PC-9 (cell line): ENCODE measurements at regions not wholly inside any gene's neighbourhood (a gene's known extent, or its start where the extent isn't known, plus 50 kb on each side); places are given as distances from the start of the nearest gene placed in this dataset.
A peak's percentile ranks its signal among the peaks of the same experiment; 100 is the strongest.

ENCODE experiments used
- BruUV-seq: library from RNA; stranded (reverse); fragments of 400-500 nt; replicated peaks from 2 replicates; lab custom pipeline; 2021; lab: Mats Ljungman, UMichigan
- CTCF ChIA-PET: fragments of 300-600 bp; sonication (Branson Sonifier 250); formaldehyde crosslinking; loops from one replicate; lab custom pipeline; 2022; ENCODE audit warnings: antibody characterized with exemption; lab: Charles Lee
- POLR2A ChIA-PET: fragments of 300-600 bp; sonication (Branson Sonifier 250); formaldehyde crosslinking; loops from one replicate; lab custom pipeline; 2022; ENCODE audit warnings: antibody characterized with exemption; ENCODE audit not compliant: unreplicated experiment; lab: Charles Lee
- DNase-seq, 2 experiments: peaks; one replicate each; pipeline versions ENCODE4 v3.0.0 to v3.0.0-alpha.2; 2015 to 2022; ENCODE audit warnings: mixed read lengths in 1 of 2
- H2AFZ ChIP-seq: fragments of 200-600 bp; sonication (generic); 2 replicates; pipeline ENCODE4 v1.8.1; 2017; ENCODE audit warnings: antibody characterized with exemption
- H3F3A ChIP-seq: fragments of 200-600 bp; sonication (generic); 2 replicates; pipeline ENCODE4 v1.8.1; 2017; ENCODE audit warnings: antibody characterized with exemption, mild to moderate bottlenecking, low read depth; ENCODE audit not compliant: insufficient read depth
- H3K27ac ChIP-seq: fragments of 200-600 bp; sonication (generic); 2 replicates; pipeline ENCODE4 v1.6.1; 2016; ENCODE audit warnings: mixed run types
- H3K27me3 ChIP-seq: fragments of 200-600 bp; sonication (generic); 2 replicates; pipeline ENCODE4 v1.6.1; 2016; ENCODE audit warnings: low read depth, mixed run types; ENCODE audit not compliant: insufficient read depth
- H3K36me3 ChIP-seq: fragments of 200-600 bp; sonication (generic); 2 replicates; pipeline ENCODE4 v1.6.1; 2016; ENCODE audit warnings: low read depth, mixed run types
- H3K4me1 ChIP-seq: fragments of 200-600 bp; sonication (generic); replicated peaks from 2 replicates; pipeline ENCODE4 v1.6.1; 2016; ENCODE audit warnings: mixed run types; ENCODE audit not compliant: insufficient read depth
- H3K4me2 ChIP-seq: fragments of 200-600 bp; sonication (generic); 2 replicates; pipeline ENCODE4 v1.6.1; 2017; ENCODE audit warnings: mixed run types
- H3K4me3 ChIP-seq: fragments of 200-600 bp; sonication (generic); 2 replicates; pipeline ENCODE4 v1.6.1; 2016; ENCODE audit warnings: mixed run types
- H3K79me2 ChIP-seq: fragments of 200-600 bp; sonication (generic); 2 replicates; pipeline ENCODE4 v1.6.1; 2017; ENCODE audit warnings: low read depth, mixed run types
- H3K9me2 ChIP-seq: fragments of 200-600 bp; sonication (generic); 2 replicates; pipeline ENCODE4 v1.8.1; 2017; ENCODE audit warnings: mild to moderate bottlenecking; ENCODE audit not compliant: insufficient read depth
- H3K9me3 ChIP-seq: fragments of 200-600 bp; sonication (generic); 2 replicates; pipeline ENCODE4 v1.8.1; 2016; ENCODE audit warnings: low read depth; ENCODE audit not compliant: insufficient read depth
- H4K20me1 ChIP-seq: fragments of 200-600 bp; sonication (generic); 2 replicates; pipeline ENCODE4 v1.8.1; 2017; ENCODE audit not compliant: insufficient read depth
- EZH2 ChIP-seq: fragments of 200-600 bp; sonication (generic); IDR thresholded peaks from 2 replicates; pipeline ENCODE4 v1.8.0; 2017; ENCODE audit warnings: antibody characterized with exemption, low read depth
- intact Hi-C: fragments of 100-400 bp; cut with micrococcal nuclease; formaldehyde crosslinking; loops from one replicate; pipeline ENCODE4 v1.10.0; 2022; ENCODE audit not compliant: unreplicated experiment
- TF ChIP-seq, protein P1 (sequence below): fragments of 200-600 bp; sonication (generic); conservative IDR thresholded peaks from 2 replicates; pipeline ENCODE4 v1.6.1; 2017; ENCODE audit warnings: mixed run types, antibody characterized with exemption, mild to moderate bottlenecking, moderate library complexity

DNA sequence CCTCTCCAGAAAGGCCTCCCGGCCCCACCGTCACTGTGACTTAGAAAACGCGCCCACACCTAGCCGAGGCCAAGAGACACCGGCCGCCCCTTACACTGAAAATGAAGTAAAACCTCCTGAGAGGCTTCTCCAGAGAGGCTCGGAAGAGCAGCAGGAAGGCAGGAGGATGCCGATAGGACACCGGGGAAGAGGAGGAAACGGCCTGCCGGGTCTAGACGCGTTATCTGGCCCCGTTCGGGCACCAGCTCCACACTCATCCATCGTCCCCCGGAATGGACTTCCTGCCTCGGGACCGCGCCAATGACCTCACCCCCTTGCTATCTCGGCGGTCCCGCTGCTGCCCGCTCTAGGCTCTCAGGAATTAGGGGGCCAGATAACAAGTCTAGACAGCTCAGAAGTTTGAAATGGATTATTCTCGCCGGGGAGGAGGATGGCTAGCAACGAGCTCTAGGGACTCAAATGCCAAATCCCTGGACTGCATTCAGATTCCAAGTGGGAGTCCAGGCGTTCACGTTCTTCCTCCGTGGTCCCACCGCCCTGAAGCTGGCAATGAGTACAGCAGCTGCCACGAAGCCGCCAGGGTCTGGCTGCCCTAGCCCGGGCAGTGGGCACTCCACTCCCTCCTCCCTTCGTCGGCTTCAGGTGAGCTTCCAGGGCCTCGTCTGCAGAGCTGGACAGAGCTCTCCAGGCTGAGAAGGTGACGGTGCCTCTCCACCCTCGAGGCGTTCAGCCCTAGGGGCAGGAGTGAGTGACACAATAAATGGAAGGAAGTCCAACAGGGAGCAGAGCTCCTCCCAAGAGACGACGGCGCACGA, 350.9 kb downstream of the FOXL1 start:
- peaks cover 96% of the 10 kb centered on the region for H3K27me3 ChIP-seq
- DNase-seq: no peak
- H3K27ac ChIP-seq: no peak overlapping the region
- no peaks in the 10 kb centered on the region for H3K9me3 ChIP-seq
- no peaks in the 10 kb centered on the region; the same call in 1 of the 2 replicates for H4K20me1 ChIP-seq
- POLR2A ChIA-PET: no interaction called here
- H3K79me2 ChIP-seq: no peaks in the 10 kb centered on the region
- TF ChIP-seq, protein P1, sequence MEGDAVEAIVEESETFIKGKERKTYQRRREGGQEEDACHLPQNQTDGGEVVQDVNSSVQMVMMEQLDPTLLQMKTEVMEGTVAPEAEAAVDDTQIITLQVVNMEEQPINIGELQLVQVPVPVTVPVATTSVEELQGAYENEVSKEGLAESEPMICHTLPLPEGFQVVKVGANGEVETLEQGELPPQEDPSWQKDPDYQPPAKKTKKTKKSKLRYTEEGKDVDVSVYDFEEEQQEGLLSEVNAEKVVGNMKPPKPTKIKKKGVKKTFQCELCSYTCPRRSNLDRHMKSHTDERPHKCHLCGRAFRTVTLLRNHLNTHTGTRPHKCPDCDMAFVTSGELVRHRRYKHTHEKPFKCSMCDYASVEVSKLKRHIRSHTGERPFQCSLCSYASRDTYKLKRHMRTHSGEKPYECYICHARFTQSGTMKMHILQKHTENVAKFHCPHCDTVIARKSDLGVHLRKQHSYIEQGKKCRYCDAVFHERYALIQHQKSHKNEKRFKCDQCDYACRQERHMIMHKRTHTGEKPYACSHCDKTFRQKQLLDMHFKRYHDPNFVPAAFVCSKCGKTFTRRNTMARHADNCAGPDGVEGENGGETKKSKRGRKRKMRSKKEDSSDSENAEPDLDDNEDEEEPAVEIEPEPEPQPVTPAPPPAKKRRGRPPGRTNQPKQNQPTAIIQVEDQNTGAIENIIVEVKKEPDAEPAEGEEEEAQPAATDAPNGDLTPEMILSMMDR: no peak
- 0 out of 2 replicates have a peak, but pooled peaks have one; percentile 53 for TF ChIP-seq EZH2
- no TSS peak for BruUV-seq
- H3K4me3 ChIP-seq: no peak overlapping the region
- H3K36me3 ChIP-seq: no peaks in the 10 kb centered on the region
- no peaks in the 10 kb centered on the region for H3K4me1 ChIP-seq
- no peak overlapping the region for H3K4me2 ChIP-seq
- H3F3A ChIP-seq: no peaks in the 10 kb centered on the region
- H3K9me2 ChIP-seq: no peaks in the 10 kb centered on the region
- intact Hi-C loops: no loop called here
- CTCF ChIA-PET: no interaction called here
- H2AFZ ChIP-seq: no peak overlapping the region

DNA sequence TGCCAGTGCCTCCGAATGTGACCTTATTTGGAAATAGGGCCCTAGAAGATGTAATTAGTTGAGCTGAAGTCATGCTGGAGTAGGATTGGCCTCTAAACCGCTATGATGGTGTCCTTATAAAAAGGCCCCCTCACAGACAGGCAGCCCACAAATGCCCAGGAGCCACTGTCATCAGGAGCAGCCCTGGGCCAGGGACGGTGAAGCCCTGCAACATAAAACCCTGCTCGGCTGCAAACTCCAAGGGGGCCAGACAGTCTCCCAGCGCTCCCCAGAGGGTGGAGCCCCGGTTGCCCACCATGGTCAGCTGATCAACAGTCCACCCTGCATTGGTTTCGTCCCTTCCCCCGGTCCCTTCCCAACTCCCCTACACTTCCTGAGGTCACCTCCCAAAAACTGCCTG, 351.7 kb downstream of the FOXL1 start:
- POLR2A ChIA-PET: no interaction called here
- H3K27ac ChIP-seq: no peak overlapping the region
- CTCF ChIA-PET: no interaction called here
- H4K20me1 ChIP-seq: no peaks in the 10 kb centered on the region; the same call in 1 of the 2 replicates
- no peaks in the 10 kb centered on the region for H3K4me1 ChIP-seq
- no peaks in the 10 kb centered on the region for H3K9me3 ChIP-seq
- TF ChIP-seq, protein P1: no peak
- no peak for TF ChIP-seq EZH2
- BruUV-seq: no TSS peak
- no peak overlapping the region for H3K4me3 ChIP-seq
- intact Hi-C loops: no loop called here
- DNase-seq: no peak
- no peaks in the 10 kb centered on the region for H3K36me3 ChIP-seq
- peaks cover 96% of the 10 kb centered on the region for H3K27me3 ChIP-seq
- H3K79me2 ChIP-seq: no peaks in the 10 kb centered on the region
- no peaks in the 10 kb centered on the region for H3F3A ChIP-seq
- no peaks in the 10 kb centered on the region for H3K9me2 ChIP-seq
- no peak overlapping the region for H2AFZ ChIP-seq
- no peak overlapping the region for H3K4me2 ChIP-seq

DNA sequence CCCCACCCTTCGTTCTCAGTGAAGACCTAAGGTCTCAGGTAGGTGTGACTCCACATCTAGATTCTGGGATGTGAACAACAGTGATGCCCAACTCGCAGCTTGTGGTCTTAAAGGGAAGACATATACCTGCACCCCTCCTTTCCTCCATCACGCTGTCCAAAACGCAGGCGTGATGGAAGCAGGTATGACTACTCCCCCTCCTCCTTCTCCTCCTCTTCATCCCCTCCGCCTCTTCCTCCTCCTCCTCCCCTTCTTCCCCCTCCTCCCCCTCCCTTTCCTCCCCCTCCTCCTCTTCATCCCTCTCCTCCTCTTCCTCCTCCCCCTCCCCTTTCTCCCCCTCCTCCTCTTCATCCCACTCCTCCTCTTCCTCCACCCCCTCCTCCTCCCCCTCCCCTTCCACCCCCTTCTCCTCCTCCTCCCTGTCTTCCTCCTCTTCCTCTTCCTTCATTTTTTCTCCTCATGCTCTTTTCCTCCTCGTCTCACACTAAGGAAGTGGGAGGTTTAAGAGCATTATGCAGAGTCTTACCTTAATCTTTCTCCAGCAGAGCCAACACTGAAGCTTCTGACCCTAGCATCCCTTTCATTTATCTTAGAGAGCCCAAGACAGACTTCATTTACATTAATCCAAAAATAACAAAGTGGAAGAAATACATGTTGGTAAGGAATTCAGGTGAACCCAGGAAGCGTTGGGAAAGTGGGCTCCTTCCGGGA, 352.5 kb downstream of the FOXL1 start:
- intact Hi-C loops: no loop called here
- BruUV-seq: no TSS peak
- H3K4me1 ChIP-seq: no peaks in the 10 kb centered on the region

More for the DNA sequence above, 352.5 kb downstream of the FOXL1 start:
- Histone ChIP-seq H2AFZ (no peak overlapping the region), H3K27ac (no peak overlapping the region), H3K27me3 (peaks cover 96% of the 10 kb centered on the region), H4K20me1 (no peaks in the 10 kb centered on the region; the same call in 1 of the 2 replicates), H3K79me2 (no peaks in the 10 kb centered on the region), H3K9me3 (no peaks in the 10 kb centered on the region), H3K4me2 (no peak overlapping the region), H3K9me2 (no peaks in the 10 kb centered on the region), H3K36me3 (no peaks in the 10 kb centered on the region), H3K4me3 (no peak overlapping the region), H3F3A (no peaks in the 10 kb centered on the region)
- TF ChIP-seq EZH2: no peak
- TF ChIP-seq, protein P1: no peak
- no peak for DNase-seq
- POLR2A ChIA-PET: no interaction called here
- CTCF ChIA-PET: no interaction called here
